ENCODE measurements at regions not wholly inside any gene's neighbourhood (a gene's known extent, or its start where the extent isn't known, plus 50 kb on each side); places are given as distances from the start of the nearest gene placed in this dataset.
"Not testable (repeated sequence)": the region's sequence is repeated elsewhere in the genome, so short reads cannot be mapped to it uniquely, and the experiment has no call there.

DNA sequence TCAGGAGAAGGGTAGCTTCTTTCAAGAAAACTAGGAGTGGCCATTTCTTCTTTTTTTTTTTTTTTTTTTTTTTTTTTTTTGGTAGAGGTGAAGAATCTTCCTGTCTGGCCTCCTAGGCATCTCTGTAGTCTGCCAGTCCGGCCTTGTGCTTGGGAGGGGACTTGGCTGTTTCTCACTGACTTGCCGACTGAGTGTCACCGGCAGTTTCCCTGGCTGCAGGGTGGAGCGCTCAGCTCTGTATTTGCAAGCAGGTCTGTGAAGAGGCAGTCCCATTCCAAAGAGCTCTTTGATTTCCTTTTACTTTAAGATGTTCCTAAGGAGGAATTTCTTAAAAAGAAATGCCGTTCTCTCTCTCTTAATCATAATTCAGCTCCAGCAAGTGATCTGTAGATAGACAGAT lies 212.6 kb downstream of the ADRA2A start:
- Mint-ChIP-seq H3K9me3 (no peaks in the 10 kb centered on the region), H3K27me3 (ENCODE audit: low read depth) (peaks cover 8% of the 10 kb centered on the region), H3K4me3 (ENCODE audit: low read depth) (no peak overlapping the region), H3K36me3 (ENCODE audit: low read depth) (no peaks in the 10 kb centered on the region), H3K4me1 (ENCODE audit: low read depth) (no peaks in the 10 kb centered on the region), H3K27ac (no peak overlapping the region)
- intact Hi-C loops (cut with micrococcal nuclease) = no loop called here
- no peak for DNase-seq (ENCODE audit: low spot score)

DNA sequence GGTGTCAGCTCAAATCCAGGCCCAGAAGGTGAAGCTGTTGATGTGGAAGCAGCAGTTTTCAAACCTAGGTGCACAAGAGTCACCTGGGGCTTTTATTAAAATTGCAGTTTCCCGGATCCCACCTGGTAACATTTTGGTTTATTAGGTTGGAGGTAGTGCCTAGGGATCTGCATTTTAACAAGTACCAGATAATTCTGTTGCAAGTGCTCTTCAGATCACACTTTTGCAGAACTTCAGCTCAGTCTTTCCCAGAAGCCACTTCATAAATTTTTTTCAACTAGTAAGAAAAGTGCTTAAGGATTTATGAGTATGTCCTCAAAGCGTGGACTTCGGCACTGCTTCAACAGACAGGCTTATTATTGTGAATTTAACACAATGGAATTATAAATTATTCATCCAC lies 213.8 kb downstream of the ADRA2A start:
- Mint-ChIP-seq H3K36me3 (ENCODE audit: low read depth) (no peaks in the 10 kb centered on the region), H3K4me1 (ENCODE audit: low read depth) (no peaks in the 10 kb centered on the region), H3K27me3 (ENCODE audit: low read depth) (peaks cover 11% of the 10 kb centered on the region), H3K4me3 (ENCODE audit: low read depth) (no peak overlapping the region), H3K27ac (no peak overlapping the region), H3K9me3 (no peaks in the 10 kb centered on the region)
- no peak for DNase-seq (ENCODE audit: low spot score)
- intact Hi-C loops (cut with micrococcal nuclease) = no loop called here

DNA sequence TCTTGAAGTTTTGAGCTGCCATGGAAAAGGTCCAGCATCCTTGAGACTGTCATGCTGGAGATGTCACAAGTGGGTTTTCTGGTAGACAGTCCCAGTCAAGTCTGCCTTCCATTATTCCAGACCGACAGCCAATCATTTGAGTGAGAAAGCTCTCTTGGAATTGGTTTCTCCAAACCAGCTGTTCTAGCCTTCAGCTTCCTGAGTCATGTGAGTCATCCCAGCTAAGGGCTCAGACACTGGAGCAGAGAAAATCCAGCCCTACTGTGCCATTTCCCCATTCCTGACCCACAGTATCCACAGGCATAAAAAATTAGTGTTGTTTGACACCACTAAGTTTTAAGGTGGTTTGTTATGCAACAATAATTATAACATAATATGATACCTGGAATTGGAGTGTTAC lies 219.0 kb downstream of the ADRA2A start:
- Mint-ChIP-seq H3K27me3 (ENCODE audit: low read depth) (peaks cover 6% of the 10 kb centered on the region), H3K9me3 (no peaks in the 10 kb centered on the region), H3K4me1 (ENCODE audit: low read depth) (no peaks in the 10 kb centered on the region), H3K36me3 (ENCODE audit: low read depth) (no peaks in the 10 kb centered on the region), H3K27ac (no peak overlapping the region), H3K4me3 (ENCODE audit: low read depth) (no peak overlapping the region)
- intact Hi-C loops (cut with micrococcal nuclease) = no loop called here
- DNase-seq (ENCODE audit: low spot score) = no peak

DNA sequence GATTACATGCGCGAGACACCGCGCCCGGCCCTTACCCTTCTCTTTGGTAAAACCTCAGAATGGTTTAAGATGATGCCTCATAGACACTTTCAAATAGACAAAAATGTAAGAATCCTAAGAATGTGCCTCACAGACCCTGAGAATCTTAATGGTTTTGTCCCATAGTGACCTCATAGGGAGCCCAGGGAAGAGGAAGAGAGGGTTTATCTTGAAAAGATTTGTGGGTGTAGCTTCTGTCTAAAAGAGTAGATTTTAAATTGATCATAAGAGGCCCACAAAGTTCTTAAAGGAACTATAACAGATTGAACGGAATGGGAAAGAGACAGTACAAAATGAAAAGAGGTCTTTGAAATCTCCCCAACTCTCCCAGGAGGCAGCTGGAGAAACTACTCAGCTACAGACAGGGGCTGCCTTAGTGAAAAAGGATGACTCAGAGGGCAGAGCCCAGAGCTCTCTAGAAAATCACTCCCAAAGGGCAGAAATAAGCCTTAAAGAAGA lies 220.6 kb downstream of the ADRA2A start:
- intact Hi-C loops (cut with micrococcal nuclease) = no loop called here
- H3K4me1 Mint-ChIP-seq (ENCODE audit: low read depth) = no peaks in the 10 kb centered on the region

DNA sequence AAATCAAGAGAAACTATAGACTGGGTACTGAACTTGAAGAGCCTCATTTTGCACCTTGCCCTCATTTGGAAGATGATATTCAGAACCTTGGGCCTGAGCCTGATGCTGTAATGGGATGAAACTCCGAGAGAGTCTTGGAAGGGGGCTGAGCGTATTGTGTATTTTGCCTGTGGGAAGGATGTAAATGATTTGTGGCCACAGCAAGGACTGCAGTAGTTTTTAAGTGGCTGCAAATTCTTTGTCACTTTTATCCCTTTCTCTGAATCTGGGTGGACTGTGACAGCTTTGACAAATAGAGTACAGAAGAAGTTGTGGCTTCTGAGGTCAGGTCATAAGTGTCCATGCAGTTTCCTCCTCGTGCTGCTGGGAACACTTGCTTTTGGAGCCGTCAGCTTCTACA lies 221.2 kb downstream of the ADRA2A start:
- H3K4me3 Mint-ChIP-seq (ENCODE audit: low read depth) = no peak overlapping the region
- H3K36me3 Mint-ChIP-seq (ENCODE audit: low read depth) = no peaks in the 10 kb centered on the region
- no peaks in the 10 kb centered on the region for H3K9me3 Mint-ChIP-seq
- no peak for DNase-seq (ENCODE audit: low spot score)
- no peak overlapping the region for H3K27ac Mint-ChIP-seq
- H3K4me1 Mint-ChIP-seq (ENCODE audit: low read depth) = no peaks in the 10 kb centered on the region
- peaks cover 4% of the 10 kb centered on the region for H3K27me3 Mint-ChIP-seq (ENCODE audit: low read depth)
- intact Hi-C loops (cut with micrococcal nuclease) = no loop called here

More for the DNA sequence above, 220.6 kb downstream of the ADRA2A start:
- no peak for DNase-seq (ENCODE audit: low spot score)
- no peaks in the 10 kb centered on the region for H3K36me3 Mint-ChIP-seq (ENCODE audit: low read depth)
- no peak overlapping the region for H3K4me3 Mint-ChIP-seq (ENCODE audit: low read depth)
- H3K27ac Mint-ChIP-seq = no peak overlapping the region
- no peaks in the 10 kb centered on the region for H3K9me3 Mint-ChIP-seq
- peaks cover 6% of the 10 kb centered on the region for H3K27me3 Mint-ChIP-seq (ENCODE audit: low read depth)

DNA sequence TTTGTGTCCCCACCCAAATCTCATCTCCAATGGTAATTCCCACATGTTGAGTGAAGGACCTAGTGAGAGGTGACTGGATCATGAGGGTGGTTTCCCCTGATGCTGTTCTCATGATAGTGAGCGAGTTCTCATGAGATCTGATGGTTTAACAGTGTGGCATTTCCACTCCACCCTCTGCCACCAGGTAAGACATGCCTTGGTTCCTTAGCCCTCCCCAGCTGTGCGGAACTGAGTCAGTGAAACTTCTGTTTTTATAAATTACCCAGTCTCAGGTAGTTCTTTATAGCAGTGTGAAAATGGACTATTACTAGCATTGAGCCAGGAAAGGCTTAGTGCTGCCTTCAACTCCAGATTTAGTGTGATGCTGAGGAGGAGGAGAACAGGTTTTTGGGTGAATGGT lies 222.2 kb downstream of the ADRA2A start:
- no peak overlapping the region for H3K27ac Mint-ChIP-seq
- H3K9me3 Mint-ChIP-seq = no peaks in the 10 kb centered on the region
- H3K4me1 Mint-ChIP-seq (ENCODE audit: low read depth) = no peaks in the 10 kb centered on the region
- H3K27me3 Mint-ChIP-seq (ENCODE audit: low read depth) = peaks cover 4% of the 10 kb centered on the region
- no peak for DNase-seq (ENCODE audit: low spot score)
- H3K4me3 Mint-ChIP-seq (ENCODE audit: low read depth) = no peak overlapping the region
- intact Hi-C loops (cut with micrococcal nuclease) = no loop called here
- H3K36me3 Mint-ChIP-seq (ENCODE audit: low read depth) = no peaks in the 10 kb centered on the region

DNA sequence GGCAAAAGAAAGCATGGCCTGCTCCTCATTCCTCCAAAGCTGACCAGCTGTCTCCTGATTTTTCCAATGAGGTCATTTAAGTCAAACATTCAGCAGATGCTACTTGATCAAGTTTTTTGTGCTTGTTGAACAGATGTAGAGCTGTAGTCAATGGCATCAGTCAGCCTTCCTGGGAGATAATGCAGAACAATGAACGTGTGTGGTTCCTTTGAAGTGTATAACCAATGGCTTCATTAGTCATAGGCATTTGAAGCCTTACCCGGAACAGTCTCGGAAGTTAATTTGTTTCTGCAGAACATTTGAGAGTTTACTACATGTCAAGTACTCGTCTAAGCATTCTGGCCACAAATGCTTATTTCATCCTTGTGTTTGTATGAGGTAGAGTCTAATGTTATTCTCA lies 227.1 kb downstream of the ADRA2A start:
- no peak overlapping the region for H3K27ac Mint-ChIP-seq
- intact Hi-C loops (cut with micrococcal nuclease) = no loop called here
- H3K9me3 Mint-ChIP-seq = no peaks in the 10 kb centered on the region
- no peaks in the 10 kb centered on the region for H3K4me1 Mint-ChIP-seq (ENCODE audit: low read depth)
- no peaks in the 10 kb centered on the region for H3K36me3 Mint-ChIP-seq (ENCODE audit: low read depth)
- DNase-seq (ENCODE audit: low spot score) = no peak
- no peaks in the 10 kb centered on the region for H3K27me3 Mint-ChIP-seq (ENCODE audit: low read depth)
- no peak overlapping the region for H3K4me3 Mint-ChIP-seq (ENCODE audit: low read depth)

DNA sequence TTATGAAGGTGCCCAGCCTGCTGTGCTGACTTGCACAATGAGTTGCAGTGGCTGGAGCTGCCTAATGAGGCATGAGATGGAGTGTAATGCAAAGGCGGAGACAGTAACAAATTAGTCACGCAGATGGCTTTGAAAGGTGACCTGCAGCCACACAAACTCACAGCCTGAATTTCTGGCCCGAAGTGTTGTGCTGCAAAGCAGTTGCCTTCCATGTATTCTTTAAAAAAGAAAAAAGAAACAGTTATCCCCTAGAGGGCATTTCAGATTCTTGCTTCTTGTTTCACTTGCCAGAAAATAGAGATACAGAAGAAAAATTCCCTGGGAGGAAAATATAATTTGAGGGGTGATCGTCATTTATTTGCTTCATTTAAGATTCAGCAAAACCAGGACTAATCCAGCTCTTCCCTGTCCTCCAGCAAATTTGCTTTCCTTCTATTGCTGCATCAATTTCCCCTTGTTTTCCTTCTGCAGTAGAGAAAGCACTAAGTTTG lies 239.9 kb downstream of the ADRA2A start:
- DNase-seq (ENCODE audit: low spot score) = no peak
- Mint-ChIP-seq H3K4me3 (ENCODE audit: low read depth) (no peak overlapping the region), H3K36me3 (ENCODE audit: low read depth) (no peaks in the 10 kb centered on the region), H3K9me3 (no peaks in the 10 kb centered on the region), H3K27ac (no peak overlapping the region), H3K4me1 (ENCODE audit: low read depth) (no peaks in the 10 kb centered on the region), H3K27me3 (ENCODE audit: low read depth) (peaks cover 1% of the 10 kb centered on the region)
- intact Hi-C loops (cut with micrococcal nuclease) = no loop called here

DNA sequence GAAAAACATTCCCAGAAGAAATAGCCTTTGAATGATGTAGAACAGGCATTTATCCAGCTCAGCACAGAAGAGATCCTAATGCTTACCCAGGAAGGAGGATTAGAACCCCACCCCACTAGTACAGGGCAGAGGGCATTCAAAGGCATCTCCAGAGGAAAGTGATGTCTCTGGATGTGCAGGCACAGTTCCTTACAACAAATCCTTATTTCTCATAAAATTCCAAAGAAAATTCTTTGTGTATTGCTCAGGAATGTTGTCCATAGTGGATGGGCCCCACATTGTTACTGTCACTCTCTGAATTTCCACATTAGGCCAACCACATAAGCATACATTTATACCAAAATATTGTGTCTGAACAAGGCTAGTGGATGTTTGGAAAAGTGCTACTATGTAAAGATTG lies 243.0 kb downstream of the ADRA2A start:
- Mint-ChIP-seq H3K9me3 (no peaks in the 10 kb centered on the region), H3K4me3 (ENCODE audit: low read depth) (no peak overlapping the region), H3K4me1 (ENCODE audit: low read depth) (no peaks in the 10 kb centered on the region), H3K36me3 (ENCODE audit: low read depth) (no peaks in the 10 kb centered on the region), H3K27me3 (ENCODE audit: low read depth) (peaks cover 1% of the 10 kb centered on the region), H3K27ac (no peak overlapping the region)
- no peak for DNase-seq (ENCODE audit: low spot score)
- intact Hi-C loops (cut with micrococcal nuclease) = no loop called here

DNA sequence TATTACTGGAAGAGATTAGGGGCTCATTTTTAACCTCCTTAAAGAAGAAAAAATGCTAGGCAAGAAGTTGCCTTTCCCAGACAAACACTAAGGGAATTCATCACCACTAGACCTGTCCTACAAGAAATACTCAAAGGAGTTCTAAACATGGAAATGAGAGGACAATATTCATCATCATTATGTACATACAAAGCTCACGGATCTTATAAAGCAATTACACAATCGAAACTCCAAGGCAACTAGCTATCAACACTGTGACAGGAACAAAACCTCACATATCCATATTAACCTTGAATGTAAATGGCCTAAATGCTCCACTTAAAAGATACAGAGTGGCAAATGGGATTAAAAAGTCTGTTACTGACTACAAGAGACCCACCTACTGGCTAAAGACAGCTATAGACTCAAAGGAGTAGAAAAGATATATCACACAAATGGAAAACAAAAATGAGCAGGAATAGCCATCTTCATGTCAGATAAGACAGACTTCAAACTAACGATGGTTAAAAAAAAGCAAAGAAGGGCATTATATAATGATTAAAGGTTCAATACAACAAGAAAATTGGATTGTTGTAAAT lies 246.6 kb downstream of the ADRA2A start:
- DNase-seq (ENCODE audit: low spot score) = no peak
- no peak overlapping the region for H3K4me3 Mint-ChIP-seq (ENCODE audit: low read depth)
- no peaks in the 10 kb centered on the region for H3K36me3 Mint-ChIP-seq (ENCODE audit: low read depth)
- intact Hi-C loops (cut with micrococcal nuclease) = no loop called here
- H3K27ac Mint-ChIP-seq = no peak overlapping the region
- no peaks in the 10 kb centered on the region for H3K4me1 Mint-ChIP-seq (ENCODE audit: low read depth)
- H3K27me3 Mint-ChIP-seq (ENCODE audit: low read depth) = no peaks in the 10 kb centered on the region
- H3K9me3 Mint-ChIP-seq = no peaks in the 10 kb centered on the region

DNA sequence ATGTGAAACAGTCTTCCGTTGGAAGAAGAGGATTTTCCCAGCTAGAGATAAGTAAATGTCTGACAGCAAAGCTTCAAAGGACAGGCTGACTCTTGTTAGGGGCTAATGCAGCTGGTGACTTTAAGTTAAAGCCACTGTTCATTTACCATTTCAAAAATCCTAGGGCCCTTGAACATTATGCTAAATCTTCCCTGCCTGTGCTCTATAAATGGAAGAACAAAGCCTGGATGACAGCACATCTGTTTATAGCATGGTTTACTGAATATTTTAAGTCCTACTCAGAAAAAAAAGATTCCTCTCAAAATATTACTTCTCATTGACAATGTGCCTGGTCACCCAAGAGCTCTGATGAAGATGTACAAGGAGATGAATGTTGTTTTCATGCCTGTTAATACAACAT lies 255.3 kb downstream of the ADRA2A start:
- H3K36me3 Mint-ChIP-seq (ENCODE audit: low read depth); H3K4me1 Mint-ChIP-seq (ENCODE audit: low read depth); H3K4me3 Mint-ChIP-seq (ENCODE audit: low read depth); H3K27ac Mint-ChIP-seq; intact Hi-C loops (cut with micrococcal nuclease); H3K9me3 Mint-ChIP-seq; DNase-seq (ENCODE audit: low spot score); H3K27me3 Mint-ChIP-seq (ENCODE audit: low read depth): not testable (repeated sequence)

DNA sequence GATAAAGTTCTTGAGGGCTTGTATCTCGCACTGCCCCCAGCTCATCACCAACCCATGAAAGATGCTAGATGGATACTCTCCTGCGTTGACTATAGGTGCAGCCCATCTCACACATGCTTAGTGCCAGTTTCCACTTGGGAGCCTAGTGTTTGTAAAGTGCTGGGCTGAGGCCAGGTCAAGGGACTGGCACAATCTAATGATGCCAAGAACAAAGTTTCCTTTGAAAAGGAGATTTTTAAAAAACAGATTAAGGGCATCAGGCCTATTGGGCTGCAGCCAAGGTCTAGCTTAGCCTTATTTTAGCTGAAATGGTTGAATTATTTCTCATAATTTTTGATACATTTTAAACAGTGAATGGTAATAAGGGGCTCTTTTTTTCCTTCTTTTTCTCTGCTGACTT lies 259.0 kb downstream of the ADRA2A start:
- H3K27me3 Mint-ChIP-seq (ENCODE audit: low read depth) = no peaks in the 10 kb centered on the region
- H3K9me3 Mint-ChIP-seq = peaks cover 11% of the 10 kb centered on the region
- no peak overlapping the region for H3K4me3 Mint-ChIP-seq (ENCODE audit: low read depth)
- H3K36me3 Mint-ChIP-seq (ENCODE audit: low read depth) = no peaks in the 10 kb centered on the region
- intact Hi-C loops (cut with micrococcal nuclease) = no loop called here
- no peaks in the 10 kb centered on the region for H3K4me1 Mint-ChIP-seq (ENCODE audit: low read depth)
- DNase-seq (ENCODE audit: low spot score) = no peak
- no peak overlapping the region for H3K27ac Mint-ChIP-seq

DNA sequence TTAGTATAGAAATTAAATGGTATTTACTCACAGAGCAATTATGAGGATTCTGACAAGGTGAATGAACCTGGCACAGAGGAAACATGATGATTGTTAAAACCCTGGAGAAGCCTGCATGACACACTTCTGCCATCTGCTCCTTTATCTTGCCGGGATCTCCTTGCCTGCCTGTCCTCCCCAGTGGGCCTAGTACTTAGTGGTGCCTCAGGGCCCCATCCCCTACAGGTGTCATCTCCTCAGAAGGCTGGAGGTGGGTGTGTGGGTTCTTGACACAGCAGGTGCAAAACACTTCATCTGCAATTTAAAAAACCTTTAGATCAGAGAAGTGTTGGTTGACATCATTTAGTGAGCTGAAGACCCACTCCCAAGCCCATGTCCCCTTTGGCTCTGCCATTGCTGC lies 261.2 kb downstream of the ADRA2A start:
- Mint-ChIP-seq H3K4me3 (ENCODE audit: low read depth) (no peak overlapping the region), H3K36me3 (ENCODE audit: low read depth) (no peaks in the 10 kb centered on the region), H3K4me1 (ENCODE audit: low read depth) (no peaks in the 10 kb centered on the region), H3K9me3 (peaks cover 25% of the 10 kb centered on the region), H3K27me3 (ENCODE audit: low read depth) (no peaks in the 10 kb centered on the region), H3K27ac (no peak overlapping the region)
- DNase-seq (ENCODE audit: low spot score) = no peak
- intact Hi-C loops (cut with micrococcal nuclease) = no loop called here

DNA sequence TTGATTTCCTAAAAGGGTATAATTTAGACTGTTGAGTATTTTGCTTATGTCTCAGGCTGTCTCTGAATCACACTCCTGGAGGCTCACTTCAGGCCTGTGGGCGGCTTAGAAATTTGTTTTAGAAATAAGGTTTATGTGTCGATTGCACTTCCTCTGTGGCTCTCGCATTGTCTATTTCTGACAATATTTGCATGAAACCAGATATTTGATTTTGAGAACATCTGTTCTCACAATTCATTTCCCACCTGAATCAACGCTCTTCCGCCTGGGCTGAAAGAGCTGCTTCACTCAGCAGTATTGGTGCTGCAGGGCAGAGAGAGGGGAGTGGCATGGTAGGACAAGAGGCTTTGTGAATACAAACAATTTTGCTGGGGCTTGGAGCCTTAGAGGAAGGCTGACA lies 262.0 kb downstream of the ADRA2A start:
- Mint-ChIP-seq H3K4me1 (ENCODE audit: low read depth) (no peaks in the 10 kb centered on the region), H3K9me3 (peaks cover 25% of the 10 kb centered on the region), H3K4me3 (ENCODE audit: low read depth) (no peak overlapping the region), H3K27me3 (ENCODE audit: low read depth) (no peaks in the 10 kb centered on the region), H3K36me3 (ENCODE audit: low read depth) (no peaks in the 10 kb centered on the region), H3K27ac (no peak overlapping the region)
- intact Hi-C loops (cut with micrococcal nuclease) = no loop called here
- no peak for DNase-seq (ENCODE audit: low spot score)

All from activated T-helper 2 cell treated with anti-CD3 and anti-CD28 coated beads, Interferon-gamma antibody, Interleukin-2, Interleukin-4, amounts not matched to agents 10 μg/mL and 5 μg/mL and 100 μg/mL, durations not matched to agents 14 hours and 24 hours and 36 hours (primary cell).